ENCODE measurements at regions not wholly inside any gene's neighbourhood (a gene's known extent, or its start where the extent isn't known, plus 50 kb on each side); places are given as distances from the start of the nearest gene placed in this dataset.
"Not testable (repeated sequence)": the region's sequence is repeated elsewhere in the genome, so short reads cannot be mapped to it uniquely, and the experiment has no call there.

DNA sequence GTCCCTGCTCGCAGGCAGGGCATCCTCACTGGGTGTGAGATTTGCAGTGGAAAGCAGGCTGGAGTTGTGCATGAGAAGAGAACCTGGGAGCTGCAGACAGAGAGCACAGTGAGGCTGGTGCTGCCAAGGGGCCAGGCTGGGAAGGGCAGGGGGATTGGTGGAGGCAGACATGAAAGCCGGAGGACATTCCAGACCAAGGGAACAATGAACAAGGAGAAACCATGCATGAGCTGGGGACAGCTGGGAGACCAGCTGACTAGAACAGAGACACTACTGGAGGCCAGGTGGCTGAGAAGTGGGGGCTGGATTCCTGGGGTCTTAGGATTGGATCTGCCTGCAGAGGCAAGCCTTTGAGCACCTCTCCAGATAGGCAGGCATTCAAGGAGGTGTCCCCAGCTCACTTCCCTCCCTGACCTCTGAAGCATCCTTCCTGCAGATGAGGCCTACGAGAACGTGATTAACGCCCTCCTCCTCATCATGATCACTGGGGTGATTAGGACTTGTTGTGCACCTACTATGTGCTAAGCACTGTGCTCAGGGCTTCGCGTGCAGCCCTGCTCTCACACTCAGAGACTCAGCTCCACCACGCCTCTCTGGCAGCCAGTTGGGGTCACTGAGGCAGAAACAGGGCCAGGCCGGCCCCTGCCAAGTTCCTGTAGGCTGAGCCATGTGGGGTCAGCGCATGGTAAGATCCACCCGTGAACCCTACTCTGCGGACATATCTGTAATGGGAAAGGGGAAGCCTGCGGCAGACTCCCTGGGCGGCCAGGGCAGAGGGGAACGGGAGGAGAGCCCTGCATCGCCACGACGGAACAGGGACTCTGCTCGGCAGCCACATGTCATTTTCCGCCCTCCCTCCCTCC, 74.8 kb upstream of the SLC66A3 start:
- WGBS, 4 donors = 89 to 91% (median 90%) methylated on average over 19 to 20 of the region's 20 CpGs
- no peak overlapping the region for H3K27ac ChIP-seq
- peak in 1 of 7 donors; percentile 33 for DNase-seq
- no peaks in the 10 kb centered on the region for H3K27me3 ChIP-seq
- H3K36me3 ChIP-seq (replicated peaks in 1 of 2) = no peaks in the 10 kb centered on the region
- no peak overlapping the region for H3K4me3 ChIP-seq
- no peaks in the 10 kb centered on the region for H3K9me3 ChIP-seq (replicated peaks in 1 of 3)
- H3K4me1 ChIP-seq (replicated peaks in 1 of 2) = no peaks in the 10 kb centered on the region
- TF ChIP-seq POLR2A (IDR thresholded peaks at IDR 0.05) = no peak
- TF ChIP-seq, protein P1, sequence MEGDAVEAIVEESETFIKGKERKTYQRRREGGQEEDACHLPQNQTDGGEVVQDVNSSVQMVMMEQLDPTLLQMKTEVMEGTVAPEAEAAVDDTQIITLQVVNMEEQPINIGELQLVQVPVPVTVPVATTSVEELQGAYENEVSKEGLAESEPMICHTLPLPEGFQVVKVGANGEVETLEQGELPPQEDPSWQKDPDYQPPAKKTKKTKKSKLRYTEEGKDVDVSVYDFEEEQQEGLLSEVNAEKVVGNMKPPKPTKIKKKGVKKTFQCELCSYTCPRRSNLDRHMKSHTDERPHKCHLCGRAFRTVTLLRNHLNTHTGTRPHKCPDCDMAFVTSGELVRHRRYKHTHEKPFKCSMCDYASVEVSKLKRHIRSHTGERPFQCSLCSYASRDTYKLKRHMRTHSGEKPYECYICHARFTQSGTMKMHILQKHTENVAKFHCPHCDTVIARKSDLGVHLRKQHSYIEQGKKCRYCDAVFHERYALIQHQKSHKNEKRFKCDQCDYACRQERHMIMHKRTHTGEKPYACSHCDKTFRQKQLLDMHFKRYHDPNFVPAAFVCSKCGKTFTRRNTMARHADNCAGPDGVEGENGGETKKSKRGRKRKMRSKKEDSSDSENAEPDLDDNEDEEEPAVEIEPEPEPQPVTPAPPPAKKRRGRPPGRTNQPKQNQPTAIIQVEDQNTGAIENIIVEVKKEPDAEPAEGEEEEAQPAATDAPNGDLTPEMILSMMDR (IDR thresholded peaks at IDR 0.05) = no peak
- intact Hi-C loops (cut with DNase I) = no loop called here

DNA sequence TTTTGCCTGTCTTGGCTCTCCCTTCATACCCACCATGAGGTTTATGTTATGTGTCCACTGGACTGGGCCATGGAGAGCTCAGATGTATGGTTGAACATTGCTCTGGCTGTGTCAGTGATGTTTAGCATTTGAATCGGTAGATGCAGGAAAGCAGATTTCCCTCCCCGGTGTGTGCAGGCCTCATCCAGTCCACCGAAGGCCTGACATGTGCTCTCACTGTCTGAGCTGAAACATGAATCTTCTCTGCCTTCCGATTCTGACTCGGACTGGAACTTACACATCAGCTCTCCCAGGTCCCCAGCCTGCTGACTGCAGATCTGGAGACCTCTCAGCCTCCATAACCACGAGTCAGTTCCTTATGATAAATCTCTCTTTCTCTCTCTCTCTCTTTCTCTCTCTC, 72.4 kb upstream of the SLC66A3 start:
- H3K4me1 ChIP-seq (replicated peaks in 1 of 2) = no peaks in the 10 kb centered on the region
- no peaks in the 10 kb centered on the region for H3K36me3 ChIP-seq (replicated peaks in 1 of 2)
- no peak for TF ChIP-seq POLR2A (IDR thresholded peaks at IDR 0.05)
- TF ChIP-seq, protein P1 (IDR thresholded peaks at IDR 0.05) = no peak
- no peaks in the 10 kb centered on the region for H3K9me3 ChIP-seq (replicated peaks in 1 of 3)
- intact Hi-C loops (cut with DNase I) = no loop called here
- peak in 1 of 7 donors; percentile 10 for DNase-seq
- H3K4me3 ChIP-seq = no peak overlapping the region
- 83 to 88% (median 85%) methylated on average over 6 of the region's 6 CpGs for WGBS, 4 donors
- no peak overlapping the region for H3K27ac ChIP-seq
- no peaks in the 10 kb centered on the region for H3K27me3 ChIP-seq

DNA sequence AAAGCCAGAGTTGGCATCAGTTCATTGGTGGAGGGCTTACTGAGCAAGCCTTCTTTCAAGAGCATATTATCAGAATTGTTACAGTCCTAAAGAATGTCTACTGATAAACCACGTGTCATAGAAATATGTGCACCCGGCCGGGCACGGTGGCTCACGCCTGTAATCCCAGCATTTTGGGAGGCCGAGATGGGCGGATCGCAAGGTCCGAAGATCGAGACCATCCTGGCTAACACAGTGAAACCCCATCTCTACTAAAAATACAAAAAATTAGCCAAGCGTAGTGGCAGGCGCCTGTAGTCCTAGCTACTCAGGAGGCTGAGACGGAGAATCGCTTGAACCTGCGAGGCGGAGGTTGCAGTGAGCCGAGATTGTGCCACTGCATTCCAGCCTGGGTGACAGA, 66.4 kb upstream of the SLC66A3 start:
- H3K4me3 ChIP-seq; H3K27ac ChIP-seq; H3K36me3 ChIP-seq (replicated peaks in 1 of 2); intact Hi-C loops (cut with DNase I); H3K4me1 ChIP-seq (replicated peaks in 1 of 2); H3K9me3 ChIP-seq (replicated peaks in 1 of 3); H3K27me3 ChIP-seq: not testable (repeated sequence)
- WGBS, 4 donors = 91 to 93% (median 92%) methylated on average over 17 of the region's 17 CpGs
- peak in 1 of 7 donors; percentile 21 for DNase-seq

DNA sequence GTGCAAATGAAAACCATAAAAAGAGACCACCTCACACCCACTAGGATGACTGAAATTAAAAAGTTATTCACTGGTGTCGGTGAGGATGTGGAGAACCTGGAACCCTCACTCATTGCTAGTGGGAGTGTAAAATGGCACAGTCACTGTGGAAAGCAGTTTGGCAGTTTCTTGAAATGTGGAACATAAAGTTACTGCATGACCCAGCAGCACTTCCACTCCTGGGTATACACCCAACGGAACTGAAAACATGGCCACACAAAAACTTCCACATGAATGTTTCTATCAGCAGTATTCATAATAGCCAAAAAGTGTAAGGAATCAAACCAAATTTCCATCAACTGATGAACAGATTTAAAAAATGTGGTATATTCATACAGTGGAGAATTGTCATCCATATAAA, 65.1 kb upstream of the SLC66A3 start:
- Histone ChIP-seq H3K27me3 (no peaks in the 10 kb centered on the region), H3K36me3 (replicated peaks in 1 of 2) (no peaks in the 10 kb centered on the region), H3K4me3 (no peak overlapping the region), H3K4me1 (replicated peaks in 1 of 2) (no peaks in the 10 kb centered on the region), H3K27ac (no peak overlapping the region), H3K9me3 (replicated peaks in 1 of 3) (no peaks in the 10 kb centered on the region)
- intact Hi-C loops (cut with DNase I) = no loop called here
- no peak for TF ChIP-seq POLR2A (IDR thresholded peaks at IDR 0.05)
- TF ChIP-seq, protein P1 (IDR thresholded peaks at IDR 0.05) = no peak
- DNase-seq = peak in 1 of 7 donors; percentile 31
- 81 to 90% (median 85%) methylated on average over 2 of the region's 2 CpGs for WGBS, 4 donors

Data from adrenal gland (tissue), 9 donors.